Glomerular visceral epithelial cell (primary cell): ENCODE measurements at regions not wholly inside any gene's neighbourhood (a gene's known extent, or its start where the extent isn't known, plus 50 kb on each side); places are given as distances from the start of the nearest gene placed in this dataset.
"Not testable (repeated sequence)": the region's sequence is repeated elsewhere in the genome, so short reads cannot be mapped to it uniquely, and the experiment has no call there.

Experiments
- DNase-seq: peaks from one replicate; pipeline ENCODE4 v3.0.0-alpha.2; 2016; ENCODE audit errors: extremely low spot score

- no peak for DNase-seq
These were observed 900.0 kb upstream of the GOT2 start for GRCh38 chr16:59634004-59634579.

DNA sequence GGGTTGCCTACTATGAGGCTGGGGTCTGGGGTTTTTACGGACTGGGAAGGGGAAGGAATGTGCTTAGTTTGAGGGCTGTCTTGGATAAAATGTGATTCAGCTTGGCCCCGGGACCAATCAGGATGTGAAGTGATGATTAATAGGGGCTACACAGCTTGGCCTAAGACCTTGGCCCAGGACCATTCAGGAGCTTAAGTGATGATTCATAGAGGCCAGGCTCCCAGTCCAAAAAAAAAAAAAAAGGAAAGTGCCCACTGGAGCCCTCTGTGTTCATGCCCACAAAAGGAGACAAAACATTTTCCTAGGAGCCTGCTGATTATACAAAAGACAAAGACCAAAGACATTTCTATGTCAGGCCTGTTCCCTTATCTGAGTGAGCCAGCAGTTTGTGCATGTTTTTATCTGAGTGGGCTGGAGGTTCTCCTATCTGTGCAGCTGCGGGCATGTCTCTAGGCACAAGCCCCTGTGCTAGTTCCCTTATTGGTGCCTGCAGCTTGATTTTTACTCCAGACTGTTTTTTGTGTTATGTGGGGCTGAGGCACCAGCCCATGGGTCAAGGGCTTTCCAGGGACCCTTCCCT lies 898.2 kb upstream of the GOT2 start:
- DNase-seq, result no peak

- DNase-seq, result not testable (repeated sequence)
These were observed 890.3 kb upstream of the GOT2 start for GRCh38 chr16:59624381-59624780.

DNA sequence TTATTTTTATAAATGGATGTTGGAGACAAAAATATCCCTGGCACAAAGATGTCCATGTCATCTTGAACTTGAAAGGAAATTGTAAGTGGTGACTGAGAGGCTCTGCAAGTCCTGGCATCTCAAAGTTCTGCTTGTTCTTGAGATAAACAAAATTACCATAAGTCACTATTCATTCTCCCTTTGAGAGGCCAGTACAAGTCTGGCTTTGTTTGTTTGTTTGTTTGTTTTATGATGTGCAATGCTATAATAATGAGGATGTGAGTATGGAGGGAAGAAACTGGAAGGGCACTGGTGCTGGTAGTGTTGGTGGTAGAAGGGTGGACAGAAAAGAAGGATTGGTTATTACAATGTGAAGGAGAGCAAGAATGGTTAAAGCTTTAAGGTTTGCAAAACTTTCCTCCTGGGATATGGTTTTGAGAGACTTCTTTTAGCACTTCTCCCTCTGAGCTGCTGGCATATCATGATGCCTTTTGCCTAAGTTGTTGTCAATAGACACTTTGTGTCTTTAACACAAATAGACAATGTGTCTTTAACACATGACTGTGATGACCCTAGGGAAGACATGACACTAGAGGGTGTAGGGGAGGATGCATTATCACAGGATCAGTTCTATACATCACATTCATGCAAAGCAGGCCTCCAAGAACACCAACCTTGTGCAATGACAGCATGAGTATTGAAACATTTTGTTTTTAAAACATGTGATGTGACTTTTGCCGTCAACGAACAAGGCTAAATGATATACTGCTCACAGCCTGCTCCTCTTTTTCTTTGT lies 880.5 kb upstream of the GOT2 start:
- DNase-seq, result no peak

- not testable (repeated sequence) for DNase-seq
These were observed 878.9 kb upstream of the GOT2 start for GRCh38 chr16:59612910-59613620.

DNA sequence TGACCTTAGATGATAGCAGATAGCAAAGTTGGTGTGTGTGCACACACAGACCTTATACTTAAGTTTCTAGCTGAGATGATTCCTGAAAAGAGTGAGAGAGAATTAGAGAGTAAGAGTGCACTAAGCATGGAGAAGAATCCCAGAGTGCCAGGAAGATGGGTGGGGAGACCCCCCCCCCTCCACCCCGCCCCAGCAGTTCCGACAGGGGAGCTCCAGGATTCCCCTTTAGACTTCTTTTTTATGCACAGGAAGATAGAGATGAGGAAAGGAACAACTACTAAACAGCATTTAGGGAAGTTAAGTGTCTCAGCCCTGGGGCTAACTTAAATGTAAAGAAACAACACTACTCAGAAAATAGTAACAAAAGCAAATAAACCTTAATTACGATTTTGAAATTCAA lies 878.0 kb upstream of the GOT2 start:
- DNase-seq, result no peak

DNA sequence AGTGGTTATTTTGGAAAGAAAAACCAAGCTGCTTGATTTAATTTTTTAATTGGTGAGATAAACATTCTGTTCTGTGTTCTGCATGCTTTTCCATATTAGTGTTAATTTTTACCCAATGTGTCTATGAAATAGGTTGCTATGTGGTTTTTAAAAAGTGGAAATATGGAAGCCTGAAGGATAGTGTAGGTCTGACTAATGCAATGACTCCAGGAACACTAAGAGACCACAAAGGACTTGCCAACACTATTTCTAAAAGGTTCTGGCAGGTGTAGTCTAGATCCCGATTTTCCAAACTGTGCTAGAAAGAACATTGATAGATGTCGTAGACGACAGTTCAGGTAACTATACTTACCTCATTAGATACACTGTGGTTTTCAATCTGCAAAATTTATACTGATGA lies 877.4 kb upstream of the GOT2 start:
- no peak for DNase-seq

DNA sequence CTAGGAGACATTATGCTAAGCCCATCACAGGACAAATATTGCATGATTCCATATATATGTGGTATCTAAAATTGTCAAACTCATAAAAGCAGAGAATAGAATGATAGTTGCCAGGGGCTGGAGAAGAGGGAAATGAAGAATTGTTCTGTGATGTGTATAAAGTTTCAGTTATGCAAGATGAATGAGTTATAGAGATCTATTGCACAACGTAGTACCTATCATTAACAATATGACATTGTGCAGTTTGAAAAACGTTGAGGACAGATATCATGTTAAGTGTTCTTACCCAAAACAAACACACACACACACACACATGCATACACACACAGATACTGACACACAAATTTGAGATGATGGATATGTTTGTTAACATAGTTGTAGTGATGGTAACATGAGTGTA lies 871.6 kb upstream of the GOT2 start:
- DNase-seq, result no peak

GRCh38 chr16:59604354-59604753 lies 870.2 kb upstream of the GOT2 start:
- no peak for DNase-seq

- DNase-seq, result no peak
These were observed 867.3 kb upstream of the GOT2 start for GRCh38 chr16:59601452-59601851.

- DNase-seq, result no peak
These were observed 863.2 kb upstream of the GOT2 start for GRCh38 chr16:59597269-59597668.

GRCh38 chr16:59596693-59597092 lies 862.6 kb upstream of the GOT2 start:
- DNase-seq, result no peak

- DNase-seq, result no peak
These were observed 859.1 kb upstream of the GOT2 start for GRCh38 chr16:59593194-59593661.

- DNase-seq, result no peak
These were observed 857.4 kb upstream of the GOT2 start for GRCh38 chr16:59591480-59591879.

- no peak for DNase-seq
These were observed 856.7 kb upstream of the GOT2 start for GRCh38 chr16:59590845-59591244.

DNA sequence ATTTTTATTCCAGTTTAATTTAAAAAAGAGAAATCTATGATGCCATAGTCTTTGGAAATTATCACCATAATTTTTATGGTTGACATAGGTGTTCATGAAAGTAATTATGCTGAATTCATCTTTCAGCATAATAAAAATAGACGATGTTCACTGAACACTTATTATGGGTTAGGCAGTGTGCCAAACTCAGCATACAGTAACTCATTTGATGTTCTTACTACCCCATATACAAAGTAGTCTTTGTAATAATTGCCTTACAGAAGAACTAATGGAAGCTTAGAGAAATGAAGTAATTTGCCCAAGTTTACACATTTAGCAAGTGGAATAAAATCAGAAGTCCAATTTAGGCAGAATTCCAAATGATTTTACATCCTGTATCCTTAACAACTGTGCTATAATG lies 852.2 kb upstream of the GOT2 start:
- no peak for DNase-seq

GRCh38 chr16:59574296-59574695 lies 840.2 kb upstream of the GOT2 start:
- DNase-seq, result no peak

GRCh38 chr16:59573528-59574271 lies 839.6 kb upstream of the GOT2 start:
- no peak for DNase-seq

DNA sequence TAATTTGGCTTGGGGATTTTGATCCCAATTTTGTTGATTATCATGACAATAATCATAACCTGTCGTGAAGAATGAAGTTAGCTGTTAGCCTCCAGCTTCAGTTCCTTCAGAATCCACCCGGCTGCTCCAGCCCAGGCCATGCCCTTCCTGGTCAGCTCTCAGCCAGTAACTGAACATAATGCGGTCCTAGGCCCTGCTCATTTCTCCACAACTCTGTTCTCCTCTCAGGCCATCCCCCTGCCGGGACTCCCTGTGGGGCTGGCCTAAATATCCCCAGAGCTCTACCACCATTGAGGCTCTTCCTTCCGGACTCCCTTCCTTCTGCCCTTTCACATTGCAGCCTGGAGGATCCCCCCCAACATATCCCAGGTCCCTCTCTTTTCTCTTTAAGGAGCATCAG lies 833.4 kb upstream of the GOT2 start:
- DNase-seq, result no peak

DNA sequence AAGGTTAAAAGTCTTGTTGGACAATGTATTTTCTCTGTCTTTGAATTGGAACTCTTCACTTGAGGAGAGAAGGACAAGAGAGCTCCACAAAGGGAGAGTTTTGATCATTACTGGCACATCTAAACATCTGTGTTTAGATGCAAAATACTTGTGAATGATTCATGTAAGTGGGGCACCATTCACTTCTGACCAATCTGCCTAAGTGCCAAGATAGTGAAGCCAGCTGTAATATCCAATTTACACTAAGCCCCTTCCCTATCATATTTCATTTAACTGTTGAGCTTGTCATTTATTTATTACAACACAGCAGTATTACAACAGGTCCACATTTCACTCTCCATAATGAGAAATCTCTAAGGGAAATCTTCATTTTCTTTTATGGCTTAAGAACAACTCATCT lies 832.3 kb upstream of the GOT2 start:
- no peak for DNase-seq

DNA sequence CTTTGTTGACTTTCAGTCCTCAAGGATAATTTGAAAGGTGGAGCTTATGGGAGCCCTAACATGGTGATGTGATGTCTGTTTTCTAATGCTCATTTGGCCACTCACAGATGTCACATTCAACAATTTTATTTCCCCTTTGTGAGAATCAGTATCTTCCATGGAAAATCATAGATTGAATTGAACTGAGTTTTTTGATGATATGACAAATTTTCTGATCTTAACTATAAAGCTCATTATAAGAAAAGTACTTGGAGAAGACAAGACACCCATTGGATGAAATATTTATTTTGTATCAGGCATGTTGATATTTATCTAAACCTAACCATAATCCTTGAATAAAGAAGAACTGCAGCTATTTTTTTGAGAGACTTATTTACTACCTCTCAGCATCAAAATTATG lies 824.6 kb upstream of the GOT2 start:
- no peak for DNase-seq

- no peak for DNase-seq
These were observed 818.0 kb upstream of the GOT2 start for GRCh38 chr16:59552164-59552563.
